ENCODE measurements at regions not wholly inside any gene's neighbourhood (a gene's known extent, or its start where the extent isn't known, plus 50 kb on each side); places are given as distances from the start of the nearest gene placed in this dataset.

GRCh38 chr18:64260810-64261209 lies 111.9 kb upstream of the LINC00305 start:
- intact Hi-C loops (cut with micrococcal nuclease) (no loop called here), in situ Hi-C loops (cut with MboI) (no loop called here)
- ChIA-PET POLR2A (no interaction called here), CTCF (ENCODE audit: low intra/inter-chr PET ratio) (no interaction called here)
- no peaks in the 10 kb centered on the region for H3K36me3 ChIP-seq (ENCODE audit: control insufficient read depth, insufficient read depth, low read length)
- H4K20me1 ChIP-seq (replicated peaks; ENCODE audit: control insufficient read depth, insufficient read depth, low read length): no peaks in the 10 kb centered on the region
- BruUV-seq (replicated peaks): no TSS peak
- FAIRE-seq: no peak
- no peaks in the 10 kb centered on the region for H3K27me3 ChIP-seq (ENCODE audit: control insufficient read depth in 2 of 2, insufficient read depth in 2 of 2, low read length in 2 of 2)
- 0% methylated on average over 2 of the region's 2 CpGs for WGBS (ENCODE audit: insufficient coverage, low coverage, missing lambda C conversion rate)
- H3K79me2 ChIP-seq (ENCODE audit: control insufficient read depth, insufficient read depth, low read length): no peaks in the 10 kb centered on the region
- no peak for ATAC-seq
- H3K9me3 ChIP-seq (replicated peaks; ENCODE audit: control insufficient read depth, insufficient read depth, low read depth, low read length): no peaks in the 10 kb centered on the region
- H3K9me1 ChIP-seq (ENCODE audit: control insufficient read depth, insufficient read depth, low read length): no peaks in the 10 kb centered on the region
- no peak overlapping the region for H3K27ac ChIP-seq (ENCODE audit: extremely low read depth, low read depth, low read length)
- H3K9ac ChIP-seq (ENCODE audit: insufficient read depth in 1 of 2, low read depth in 2 of 2, low read length in 2 of 2): no peak overlapping the region
- no peaks in the 10 kb centered on the region for H3K4me1 ChIP-seq (replicated peaks in 1 of 2; ENCODE audit: control insufficient read depth in 2 of 2, insufficient read depth in 2 of 2, low read length in 2 of 2)
- no peak overlapping the region for H3K4me3 ChIP-seq
- H3K4me2 ChIP-seq (ENCODE audit: insufficient read depth, low read length): no peak overlapping the region
- H2AFZ ChIP-seq (ENCODE audit: low read depth, low read length): no peak overlapping the region
- no peak for DNase-seq (ENCODE audit: extremely low read depth in 1 of 4, low spot score in 3 of 4)
- TF ChIP-seq NUFIP1 (IDR thresholded peaks at IDR 0.05; ENCODE audit: partially characterized antibody) (no peak), NCOA4 (IDR thresholded peaks at IDR 0.05; ENCODE audit: partially characterized antibody) (no peak), ZNF561 (CRISPR knock-in tag; conservative IDR thresholded peaks at IDR 0.05) (no peak), TSC22D4 (tag; IDR thresholded peaks at IDR 0.05) (no peak), NELFE (IDR thresholded peaks at IDR 0.05; ENCODE audit: insufficient read depth, insufficient read length) (no peak), ZC3H8 (IDR thresholded peaks at IDR 0.05) (no peak), DEAF1 (CRISPR knock-in tag; IDR thresholded peaks at IDR 0.05) (no peak), ZFPM2 (CRISPR knock-in tag; IDR thresholded peaks at IDR 0.05) (no peak), SNAPC5 (CRISPR knock-in tag; IDR thresholded peaks at IDR 0.05) (no peak), KHSRP (IDR thresholded peaks at IDR 0.05) (no peak), COPS2 (conservative IDR thresholded peaks at IDR 0.05) (no peak), RB1 (IDR thresholded peaks at IDR 0.05; ENCODE audit: low read depth) (no peak), RBM34 (IDR thresholded peaks at IDR 0.05; ENCODE audit: borderline replicate concordance, insufficient read depth, low read length) (no peak), REST (IDR thresholded peaks at IDR 0.05; ENCODE audit: borderline replicate concordance) (no peak), REST (CRISPR knock-in tag; IDR thresholded peaks at IDR 0.05; ENCODE audit: low read depth) (no peak), ZNF184 (CRISPR knock-in tag; IDR thresholded peaks at IDR 0.05) (no peak), GABPB2 (CRISPR knock-in tag; conservative IDR thresholded peaks at IDR 0.05) (no peak)

Measured in K562 (cell line).